ENCODE measurements at regions not wholly inside any gene's neighbourhood (a gene's known extent, or its start where the extent isn't known, plus 50 kb on each side); places are given as distances from the start of the nearest gene placed in this dataset.

DNA sequence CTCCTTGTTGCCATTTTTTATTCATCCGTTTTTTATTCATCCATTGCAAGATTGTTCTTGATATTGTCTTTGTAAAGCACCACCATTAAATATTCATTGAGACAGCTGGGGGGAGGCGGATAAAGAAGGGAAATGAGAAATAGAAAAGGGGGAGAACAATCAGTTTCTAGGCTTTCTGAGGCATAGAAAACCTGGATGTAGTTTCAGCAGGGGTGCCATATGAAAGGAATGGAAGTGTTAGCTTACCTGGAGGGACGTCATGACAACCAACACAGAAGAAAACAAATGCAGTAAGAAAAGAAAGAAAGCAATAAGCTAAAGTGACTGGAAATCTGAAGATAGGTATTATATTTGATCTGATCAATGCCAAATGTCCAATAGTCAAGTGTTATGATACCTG lies 276.1 kb downstream of the GASK1B start:
- Histone ChIP-seq H3K4me3 (IDR thresholded peaks at IDR 0.05; ENCODE audit: insufficient read depth, low read depth, low read length) (no peak overlapping the region), H4K20me1 (ENCODE audit: insufficient read depth) (no peaks in the 10 kb centered on the region), H3K4me2 (no peak overlapping the region), H3K27me3 (ENCODE audit: insufficient read depth, low read depth) (no peaks in the 10 kb centered on the region), H3K36me3 (ENCODE audit: insufficient read depth) (no peaks in the 10 kb centered on the region), H2AFZ (ENCODE audit: low read depth) (no peak overlapping the region), H3K79me2 (ENCODE audit: insufficient read depth, low read depth) (no peaks in the 10 kb centered on the region), H3K27ac (no peak overlapping the region), H3K9ac (no peak overlapping the region), H3K4me1 (ENCODE audit: low read depth, poor library complexity, severe bottlenecking) (no peaks in the 10 kb centered on the region)
- TF ChIP-seq, protein P1, sequence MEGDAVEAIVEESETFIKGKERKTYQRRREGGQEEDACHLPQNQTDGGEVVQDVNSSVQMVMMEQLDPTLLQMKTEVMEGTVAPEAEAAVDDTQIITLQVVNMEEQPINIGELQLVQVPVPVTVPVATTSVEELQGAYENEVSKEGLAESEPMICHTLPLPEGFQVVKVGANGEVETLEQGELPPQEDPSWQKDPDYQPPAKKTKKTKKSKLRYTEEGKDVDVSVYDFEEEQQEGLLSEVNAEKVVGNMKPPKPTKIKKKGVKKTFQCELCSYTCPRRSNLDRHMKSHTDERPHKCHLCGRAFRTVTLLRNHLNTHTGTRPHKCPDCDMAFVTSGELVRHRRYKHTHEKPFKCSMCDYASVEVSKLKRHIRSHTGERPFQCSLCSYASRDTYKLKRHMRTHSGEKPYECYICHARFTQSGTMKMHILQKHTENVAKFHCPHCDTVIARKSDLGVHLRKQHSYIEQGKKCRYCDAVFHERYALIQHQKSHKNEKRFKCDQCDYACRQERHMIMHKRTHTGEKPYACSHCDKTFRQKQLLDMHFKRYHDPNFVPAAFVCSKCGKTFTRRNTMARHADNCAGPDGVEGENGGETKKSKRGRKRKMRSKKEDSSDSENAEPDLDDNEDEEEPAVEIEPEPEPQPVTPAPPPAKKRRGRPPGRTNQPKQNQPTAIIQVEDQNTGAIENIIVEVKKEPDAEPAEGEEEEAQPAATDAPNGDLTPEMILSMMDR (conservative IDR thresholded peaks at IDR 0.05; ENCODE audit: low read depth, low read length), result no peak

DNA sequence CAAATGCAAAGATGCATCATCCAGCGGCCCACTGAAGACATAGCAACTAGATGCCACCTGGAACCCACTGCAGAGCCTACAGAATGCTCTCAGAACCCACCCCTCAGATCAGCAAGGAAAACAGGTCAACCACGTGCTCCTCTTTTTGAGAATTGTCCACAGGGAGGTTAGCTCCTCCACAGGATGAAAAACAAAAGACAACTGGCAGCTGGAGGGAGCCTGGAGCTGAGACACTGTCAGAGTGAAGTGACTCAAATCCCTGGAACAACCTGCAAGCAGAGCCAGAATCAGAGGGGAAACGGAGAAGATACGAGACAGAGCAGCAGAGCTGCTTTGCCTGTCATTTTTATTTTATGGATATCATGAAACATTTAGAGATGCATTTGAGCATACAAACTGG lies 277.6 kb downstream of the GASK1B start:
- H3K79me2 ChIP-seq (ENCODE audit: insufficient read depth, low read depth), result no peaks in the 10 kb centered on the region
- H3K4me2 ChIP-seq, result no peak overlapping the region
- no peak overlapping the region for H3K9ac ChIP-seq
- H3K4me3 ChIP-seq (IDR thresholded peaks at IDR 0.05; ENCODE audit: insufficient read depth, low read depth, low read length), result no peak overlapping the region
- no peaks in the 10 kb centered on the region for H3K4me1 ChIP-seq (ENCODE audit: low read depth, poor library complexity, severe bottlenecking)
- H3K36me3 ChIP-seq (ENCODE audit: insufficient read depth), result no peaks in the 10 kb centered on the region
- TF ChIP-seq, protein P1 (conservative IDR thresholded peaks at IDR 0.05; ENCODE audit: low read depth, low read length), result no peak
- no peak overlapping the region for H3K27ac ChIP-seq
- no peaks in the 10 kb centered on the region for H3K27me3 ChIP-seq (ENCODE audit: insufficient read depth, low read depth)
- H4K20me1 ChIP-seq (ENCODE audit: insufficient read depth), result no peaks in the 10 kb centered on the region
- H2AFZ ChIP-seq (ENCODE audit: low read depth), result no peak overlapping the region

DNA sequence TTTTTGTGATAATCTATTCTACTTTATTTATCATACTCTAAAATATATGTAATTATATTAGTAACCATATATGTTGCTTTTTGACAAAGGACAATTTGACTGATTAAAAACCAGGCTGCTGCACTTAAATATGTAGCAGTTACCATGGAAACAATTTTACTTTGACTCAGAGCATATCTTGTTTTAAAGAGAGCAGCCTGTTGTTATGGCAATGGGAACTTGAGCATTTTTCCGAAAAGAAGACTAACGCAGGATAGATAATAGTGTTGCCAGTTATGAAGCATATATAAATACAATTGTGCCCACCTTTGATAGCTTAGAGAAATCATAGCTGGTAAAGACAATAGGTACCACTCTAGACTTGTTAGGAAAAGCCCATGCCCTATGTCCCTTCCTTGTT lies 283.0 kb downstream of the GASK1B start:
- Histone ChIP-seq H3K36me3 (ENCODE audit: insufficient read depth) (no peaks in the 10 kb centered on the region), H3K4me3 (IDR thresholded peaks at IDR 0.05; ENCODE audit: insufficient read depth, low read depth, low read length) (no peak overlapping the region), H3K27ac (no peak overlapping the region), H4K20me1 (ENCODE audit: insufficient read depth) (no peaks in the 10 kb centered on the region), H3K9ac (no peak overlapping the region), H3K27me3 (ENCODE audit: insufficient read depth, low read depth) (no peaks in the 10 kb centered on the region), H3K4me2 (no peak overlapping the region), H3K4me1 (ENCODE audit: low read depth, poor library complexity, severe bottlenecking) (no peaks in the 10 kb centered on the region), H2AFZ (ENCODE audit: low read depth) (no peak overlapping the region), H3K79me2 (ENCODE audit: insufficient read depth, low read depth) (no peaks in the 10 kb centered on the region)
- TF ChIP-seq, protein P1 (conservative IDR thresholded peaks at IDR 0.05; ENCODE audit: low read depth, low read length), result no peak

DNA sequence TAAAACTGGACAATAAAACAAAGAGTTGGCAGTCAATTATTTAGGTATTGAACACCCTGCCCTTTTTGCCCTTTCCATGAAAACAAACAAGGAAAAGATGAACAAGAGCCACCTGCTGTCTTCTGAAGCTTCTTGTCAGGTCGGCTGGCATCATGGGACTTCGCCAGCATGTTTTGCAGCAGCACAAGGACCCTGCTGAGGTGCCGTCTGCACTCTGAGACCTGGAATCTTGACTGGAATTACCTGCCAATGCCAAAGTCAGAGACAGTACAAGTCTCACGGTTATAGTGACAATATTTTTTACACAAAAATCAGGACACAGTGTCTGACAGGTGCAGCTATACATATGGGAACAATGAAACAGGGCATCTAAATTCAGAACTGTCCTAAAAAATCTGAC lies 284.5 kb downstream of the GASK1B start:
- H4K20me1 ChIP-seq (ENCODE audit: insufficient read depth), result no peaks in the 10 kb centered on the region
- no peak overlapping the region for H3K4me2 ChIP-seq
- H2AFZ ChIP-seq (ENCODE audit: low read depth), result no peak overlapping the region
- no peak overlapping the region for H3K9ac ChIP-seq
- no peaks in the 10 kb centered on the region for H3K79me2 ChIP-seq (ENCODE audit: insufficient read depth, low read depth)
- H3K4me3 ChIP-seq (IDR thresholded peaks at IDR 0.05; ENCODE audit: insufficient read depth, low read depth, low read length), result no peak overlapping the region
- no peaks in the 10 kb centered on the region for H3K4me1 ChIP-seq (ENCODE audit: low read depth, poor library complexity, severe bottlenecking)
- no peaks in the 10 kb centered on the region for H3K36me3 ChIP-seq (ENCODE audit: insufficient read depth)
- TF ChIP-seq, protein P1 (conservative IDR thresholded peaks at IDR 0.05; ENCODE audit: low read depth, low read length), result no peak
- no peaks in the 10 kb centered on the region for H3K27me3 ChIP-seq (ENCODE audit: insufficient read depth, low read depth)
- H3K27ac ChIP-seq, result no peak overlapping the region

DNA sequence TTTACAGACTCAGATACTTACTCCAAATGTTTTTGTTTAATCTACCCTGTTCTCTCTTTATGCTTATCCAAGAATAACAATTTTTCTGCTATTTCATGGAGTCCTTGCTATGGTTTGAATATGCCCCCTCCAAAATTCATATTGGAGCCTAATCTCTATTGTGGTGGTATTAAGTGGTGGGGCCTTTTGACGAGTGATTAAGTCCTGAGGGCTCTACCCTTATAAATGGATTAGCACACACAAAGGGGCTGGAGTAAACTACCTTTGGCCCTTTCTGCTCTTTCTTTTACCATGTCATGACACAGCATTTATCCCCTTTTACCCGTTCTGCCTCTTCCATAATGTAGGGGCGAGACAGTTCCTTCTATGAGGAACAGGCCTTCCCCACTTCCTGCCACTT lies 285.5 kb downstream of the GASK1B start:
- Histone ChIP-seq H3K27ac (no peak overlapping the region), H3K79me2 (ENCODE audit: insufficient read depth, low read depth) (no peaks in the 10 kb centered on the region), H3K36me3 (ENCODE audit: insufficient read depth) (no peaks in the 10 kb centered on the region), H2AFZ (ENCODE audit: low read depth) (no peak overlapping the region), H4K20me1 (ENCODE audit: insufficient read depth) (no peaks in the 10 kb centered on the region), H3K4me2 (no peak overlapping the region), H3K4me3 (IDR thresholded peaks at IDR 0.05; ENCODE audit: insufficient read depth, low read depth, low read length) (no peak overlapping the region), H3K27me3 (ENCODE audit: insufficient read depth, low read depth) (no peaks in the 10 kb centered on the region), H3K4me1 (ENCODE audit: low read depth, poor library complexity, severe bottlenecking) (no peaks in the 10 kb centered on the region), H3K9ac (no peak overlapping the region)
- TF ChIP-seq, protein P1 (conservative IDR thresholded peaks at IDR 0.05; ENCODE audit: low read depth, low read length), result no peak
